GM21717 (cell line): ENCODE measurements at regions not wholly inside any gene's neighbourhood (a gene's known extent, or its start where the extent isn't known, plus 50 kb on each side); places are given as distances from the start of the nearest gene placed in this dataset.
"Not testable (repeated sequence)": the region's sequence is repeated elsewhere in the genome, so short reads cannot be mapped to it uniquely, and the experiment has no call there.

Experiments used
- ATAC-seq: cut with Tn5 transposase; IDR thresholded peaks from one replicate; pipeline ENCODE4 v1.9.1; 2021; ENCODE audit warnings: mild to moderate bottlenecking, moderate library complexity; ENCODE audit not compliant: unreplicated experiment

GRCh38 chrX:66692512-66692911 lies 53.6 kb upstream of the EDA2R start:
- ATAC-seq, result not testable (repeated sequence)
